Glutamatergic neuron (in vitro differentiated cells): ENCODE measurements at regions not wholly inside any gene's neighbourhood (a gene's known extent, or its start where the extent isn't known, plus 50 kb on each side); places are given as distances from the start of the nearest gene placed in this dataset.
A peak's percentile ranks its signal among the peaks of the same experiment; 100 is the strongest.

ENCODE experiments used
- DNase-seq: peaks from one replicate; pipeline ENCODE4 v3.0.0; 2022
- H3K27ac Mint-ChIP-seq: one replicate; pipeline ENCODE4 v1.8.0; 2020; ENCODE audit warnings: mild to moderate bottlenecking, mixed read lengths, inconsistent platforms; ENCODE audit not compliant: unreplicated experiment
- H3K27me3 Mint-ChIP-seq: one replicate; pipeline ENCODE4 v1.8.0; 2020; ENCODE audit warnings: mild to moderate bottlenecking, moderate library complexity, mixed read lengths, inconsistent platforms; ENCODE audit not compliant: unreplicated experiment
- H3K36me3 Mint-ChIP-seq: one replicate; pipeline ENCODE4 v1.8.0; 2020; ENCODE audit warnings: mild to moderate bottlenecking, mixed read lengths, inconsistent platforms; ENCODE audit not compliant: unreplicated experiment
- H3K4me1 Mint-ChIP-seq: one replicate; pipeline ENCODE4 v1.8.0; 2020; ENCODE audit warnings: mild to moderate bottlenecking, low read depth, mixed read lengths, inconsistent platforms; ENCODE audit not compliant: unreplicated experiment
- H3K4me3 Mint-ChIP-seq: one replicate; pipeline ENCODE4 v1.8.0; 2020; ENCODE audit warnings: mild to moderate bottlenecking, mixed read lengths, inconsistent platforms; ENCODE audit not compliant: unreplicated experiment
- H3K9me3 Mint-ChIP-seq: one replicate; pipeline ENCODE4 v1.8.0; 2020; ENCODE audit warnings: mild to moderate bottlenecking, moderate library complexity, mixed read lengths, inconsistent platforms; ENCODE audit not compliant: unreplicated experiment
- CTCF ChIP-seq: fragments of 200-600 bp; sonication (generic); IDR thresholded peaks from one replicate; pipeline ENCODE4 v1.5.0; 2021; ENCODE audit not compliant: partially characterized antibody, unreplicated experiment

- H3K27me3 Mint-ChIP-seq = peaks cover 2% of the 10 kb centered on the region
- peak overlapping the region; percentile 65 for H3K4me3 Mint-ChIP-seq
- H3K27ac Mint-ChIP-seq = no peak overlapping the region
- peaks cover 15% of the 10 kb centered on the region for H3K4me1 Mint-ChIP-seq
- H3K36me3 Mint-ChIP-seq = no peaks in the 10 kb centered on the region
- no peak for DNase-seq
- H3K9me3 Mint-ChIP-seq = peaks cover 2% of the 10 kb centered on the region
- TF ChIP-seq CTCF = no peak
Observed at GRCh38 chr2:107462181-107462580, 364.5 kb upstream of the RGPD4 start.

- H3K4me1 Mint-ChIP-seq = peaks cover 11% of the 10 kb centered on the region
- no peak overlapping the region for H3K27ac Mint-ChIP-seq
- H3K4me3 Mint-ChIP-seq = no peak overlapping the region
- H3K36me3 Mint-ChIP-seq = no peaks in the 10 kb centered on the region
- no peaks in the 10 kb centered on the region for H3K27me3 Mint-ChIP-seq
- DNase-seq = no peak
- peaks cover 2% of the 10 kb centered on the region for H3K9me3 Mint-ChIP-seq
- TF ChIP-seq CTCF = no peak
Observed at GRCh38 chr2:107466241-107466640, 360.5 kb upstream of the RGPD4 start.

- no peak for DNase-seq
- no peak overlapping the region for H3K4me3 Mint-ChIP-seq
- H3K36me3 Mint-ChIP-seq = no peaks in the 10 kb centered on the region
- H3K4me1 Mint-ChIP-seq = peaks cover 3% of the 10 kb centered on the region
- H3K9me3 Mint-ChIP-seq = peaks cover 1% of the 10 kb centered on the region
- H3K27me3 Mint-ChIP-seq = no peaks in the 10 kb centered on the region
- TF ChIP-seq CTCF = no peak
- no peak overlapping the region for H3K27ac Mint-ChIP-seq
Observed at GRCh38 chr2:107466984-107467773, 359.5 kb upstream of the RGPD4 start.

GRCh38 chr2:107469437-107469995 is 357.2 kb upstream of the RGPD4 start:
- no peak for DNase-seq
- no peaks in the 10 kb centered on the region for H3K4me1 Mint-ChIP-seq
- H3K27ac Mint-ChIP-seq = no peak overlapping the region
- TF ChIP-seq CTCF = no peak
- no peak overlapping the region for H3K4me3 Mint-ChIP-seq
- no peaks in the 10 kb centered on the region for H3K27me3 Mint-ChIP-seq
- H3K36me3 Mint-ChIP-seq = no peaks in the 10 kb centered on the region
- no peaks in the 10 kb centered on the region for H3K9me3 Mint-ChIP-seq

- Mint-ChIP-seq H3K27ac (no peak overlapping the region), H3K4me3 (no peak overlapping the region), H3K27me3 (no peaks in the 10 kb centered on the region), H3K9me3 (peaks cover 4% of the 10 kb centered on the region), H3K4me1 (no peaks in the 10 kb centered on the region), H3K36me3 (peaks cover 7% of the 10 kb centered on the region)
- no peak for TF ChIP-seq CTCF
- DNase-seq = no peak
Observed at GRCh38 chr2:107473150-107473549, 353.5 kb upstream of the RGPD4 start.
